SK-N-SH (cell line): ENCODE measurements at regions not wholly inside any gene's neighbourhood (a gene's known extent, or its start where the extent isn't known, plus 50 kb on each side); places are given as distances from the start of the nearest gene placed in this dataset.

Experiments used
- CTCF ChIP-seq: fragments of 200-600 bp; sonication (generic); IDR thresholded peaks from 2 replicates; pipeline ENCODE4 v1.6.1; 2017; ENCODE audit warnings: antibody characterized with exemption, mild to moderate bottlenecking, moderate library complexity
- EP300 ChIP-seq, 2 experiments: IDR thresholded peaks; 2 replicates each; pipeline versions ENCODE4 v1.4.0 to v1.6.1; 2012; ENCODE audit warnings: borderline replicate concordance in 1 of 2, low read depth in 1 of 2, low read length in 1 of 2
- GABPA ChIP-seq: IDR thresholded peaks from 2 replicates; pipeline ENCODE4 v1.4.0; 2012; ENCODE audit warnings: low read depth, mild to moderate bottlenecking
- POLR2AphosphoS5 ChIP-seq: IDR thresholded peaks from 2 replicates; pipeline ENCODE4 v1.6.1; 2012; ENCODE audit warnings: low read depth, low read length
- TF ChIP-seq, protein P1 (sequence below): IDR thresholded peaks from 2 replicates; pipeline ENCODE4 v1.4.0; 2012; ENCODE audit warnings: low read depth, borderline replicate concordance

DNA sequence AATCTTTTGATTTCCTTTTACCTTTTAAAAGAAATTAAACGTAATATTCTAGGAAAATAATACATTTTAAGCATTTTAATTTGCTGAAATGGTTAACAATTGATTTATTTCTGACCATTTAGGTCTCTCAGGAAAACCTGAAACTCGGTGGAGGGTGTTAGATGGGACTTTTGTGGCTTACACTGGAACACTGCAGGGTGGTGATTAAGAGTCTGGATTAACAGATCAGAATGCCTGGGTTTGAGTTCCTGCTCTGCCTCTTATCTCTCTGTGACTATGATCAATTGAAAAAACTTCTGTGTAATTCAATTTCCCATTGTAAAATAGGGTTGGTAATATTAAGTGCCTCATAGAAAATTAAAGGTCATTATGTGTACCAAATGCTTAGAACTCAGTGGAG is 168.7 kb downstream of the UBE2E3 start:
- TF ChIP-seq, protein P1, sequence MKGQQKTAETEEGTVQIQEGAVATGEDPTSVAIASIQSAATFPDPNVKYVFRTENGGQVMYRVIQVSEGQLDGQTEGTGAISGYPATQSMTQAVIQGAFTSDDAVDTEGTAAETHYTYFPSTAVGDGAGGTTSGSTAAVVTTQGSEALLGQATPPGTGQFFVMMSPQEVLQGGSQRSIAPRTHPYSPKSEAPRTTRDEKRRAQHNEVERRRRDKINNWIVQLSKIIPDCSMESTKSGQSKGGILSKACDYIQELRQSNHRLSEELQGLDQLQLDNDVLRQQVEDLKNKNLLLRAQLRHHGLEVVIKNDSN: no peak
- no peak for TF ChIP-seq GABPA
- no peak for TF ChIP-seq CTCF
- no peak for TF ChIP-seq EP300 (IDR thresholded peaks at IDR 0.05; ENCODE audit: borderline replicate concordance in 1 of 2, low read depth in 1 of 2, low read length in 1 of 2)
- no peak for TF ChIP-seq POLR2AphosphoS5
